NCI-H2081 (cell line): ENCODE measurements at regions not wholly inside any gene's neighbourhood (a gene's known extent, or its start where the extent isn't known, plus 50 kb on each side); places are given as distances from the start of the nearest gene placed in this dataset.
"Not testable (repeated sequence)": the region's sequence is repeated elsewhere in the genome, so short reads cannot be mapped to it uniquely, and the experiment has no call there.

Source experiments
- DNase-seq, 2 experiments: peaks; one replicate each; lab custom pipeline; 2025; lab: John Stamatoyannopoulos, UW

DNA sequence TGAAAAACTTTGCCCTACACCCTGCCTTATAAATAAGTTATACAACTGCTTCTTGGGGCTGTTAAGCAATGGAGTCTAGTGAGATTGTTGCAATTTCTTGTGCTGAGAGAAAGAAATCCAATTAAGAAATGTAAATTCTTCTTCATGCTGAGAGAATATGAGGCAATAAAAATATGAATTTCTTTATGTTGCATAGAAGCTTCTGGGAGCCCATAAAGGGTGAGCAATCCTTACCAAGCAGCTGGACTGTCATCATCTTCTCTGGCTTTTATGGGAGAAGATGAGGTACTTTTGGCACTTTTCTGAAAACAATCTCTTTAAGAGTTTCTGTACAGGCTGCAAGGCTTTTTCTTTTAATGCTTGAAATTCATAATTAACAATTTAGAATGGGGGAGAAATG, 204.3 kb downstream of the DMRTA1 start:
- no peak for DNase-seq

DNA sequence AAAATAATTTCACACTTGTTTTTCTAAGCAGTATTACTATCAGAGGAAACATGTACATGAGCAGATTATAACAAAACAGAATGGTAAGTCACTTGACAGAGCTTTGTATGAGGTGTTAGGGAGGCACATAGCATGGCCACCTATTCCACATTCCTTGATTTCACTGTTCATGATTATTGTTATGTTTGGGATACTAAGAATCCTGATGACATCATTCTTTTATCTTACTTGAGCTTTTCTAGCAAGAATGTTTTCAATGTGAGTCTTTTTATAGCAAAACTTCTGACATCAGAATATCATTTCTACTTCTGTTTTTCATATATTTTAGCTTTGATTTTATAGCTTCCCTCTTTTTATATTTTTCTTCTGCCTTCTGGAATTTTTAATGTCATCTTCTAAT, 208.2 kb downstream of the DMRTA1 start:
- DNase-seq, result no peak

DNA sequence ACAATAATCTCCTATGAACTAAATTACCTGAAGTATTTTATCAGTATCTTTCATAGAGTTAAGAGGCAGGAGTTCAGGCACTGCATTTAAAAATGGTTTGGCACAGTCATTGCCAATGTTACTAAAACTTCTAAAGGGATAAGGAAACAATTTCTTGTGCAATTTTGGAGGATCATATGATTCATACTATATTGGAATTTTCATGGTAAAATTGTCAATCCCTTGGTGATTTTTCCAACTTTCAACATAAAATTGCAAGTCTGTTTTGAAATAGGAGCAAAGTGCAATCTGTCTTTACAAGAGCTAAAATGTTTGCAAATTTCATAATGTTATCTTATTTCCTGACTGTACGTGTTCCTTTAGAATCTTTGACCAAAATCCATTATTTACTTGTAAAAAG, 211.1 kb downstream of the DMRTA1 start:
- DNase-seq, result no peak

DNA sequence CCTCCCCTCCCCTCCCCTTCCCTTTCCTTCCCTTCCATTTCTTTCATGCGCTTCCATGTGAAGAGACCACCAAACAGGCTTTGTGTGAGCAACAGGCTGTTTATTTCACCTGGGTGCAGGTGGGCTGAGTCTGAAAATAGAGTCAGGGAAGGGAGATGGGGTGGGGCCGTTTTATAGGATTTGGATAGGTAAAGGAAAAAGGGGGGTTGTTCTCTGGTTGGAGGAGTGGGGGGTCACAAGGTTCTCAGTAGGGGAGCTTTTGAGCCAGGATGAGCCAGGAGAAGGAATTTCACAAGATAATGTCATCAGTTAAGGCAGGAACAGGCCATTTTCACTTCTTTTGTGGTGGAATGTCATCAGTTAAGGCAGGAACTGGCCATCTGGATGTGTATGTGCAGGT, 211.9 kb downstream of the DMRTA1 start:
- DNase-seq, result not testable (repeated sequence)

DNA sequence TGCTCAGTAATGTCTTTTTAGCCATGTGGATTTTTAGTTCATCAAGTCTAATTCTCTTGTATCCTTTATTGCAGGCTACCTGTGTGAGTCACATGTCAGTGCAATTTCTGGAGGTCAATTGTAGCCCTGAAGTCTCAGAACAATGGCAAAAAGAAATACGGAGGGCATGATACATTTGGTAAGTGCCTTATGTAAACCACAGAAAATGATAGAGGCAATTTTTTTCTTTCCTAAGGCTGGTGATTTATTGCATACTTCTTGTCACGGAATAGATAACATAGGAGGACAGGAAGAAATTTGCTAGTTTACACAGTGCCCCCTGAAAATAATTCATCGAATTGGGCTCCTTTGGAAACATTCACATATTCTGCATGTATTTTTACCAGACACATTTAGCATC, 235.9 kb downstream of the DMRTA1 start:
- DNase-seq, result peak; percentile 48 to 86

DNA sequence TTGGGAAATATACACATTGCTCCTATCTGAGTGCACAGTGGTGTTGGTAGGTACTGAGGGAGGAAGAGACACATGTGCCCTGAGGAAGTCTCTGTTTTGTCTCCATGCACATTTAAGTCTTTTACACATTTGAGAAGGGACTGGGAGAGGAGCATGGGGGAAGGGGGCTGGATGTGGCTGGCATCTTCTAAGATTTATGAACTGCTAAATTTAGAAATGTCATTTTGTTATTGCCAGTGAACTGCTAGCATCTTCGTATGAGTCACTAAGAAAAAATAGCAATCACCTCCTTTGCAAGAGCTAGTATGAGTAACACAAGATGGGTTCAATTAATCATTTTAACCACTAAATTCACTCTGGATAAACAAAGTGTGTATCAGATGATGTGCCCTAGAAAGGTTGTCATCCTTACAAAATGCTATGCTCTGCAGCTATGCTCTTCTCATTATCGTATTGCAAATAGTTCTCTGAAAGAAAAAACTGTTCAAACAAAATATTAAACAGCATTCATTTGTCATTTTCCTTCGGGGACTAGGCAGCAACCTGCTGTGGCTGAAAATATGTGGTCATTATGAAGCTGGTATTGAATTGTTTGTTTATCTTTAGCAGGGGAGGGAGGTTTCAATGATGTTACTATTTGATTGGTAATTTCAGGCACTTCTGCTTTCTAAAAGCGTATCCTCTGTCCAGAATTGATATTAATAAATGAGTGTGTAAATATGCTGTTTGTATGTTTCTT, 236.5 kb downstream of the DMRTA1 start:
- DNase-seq, result peak; percentile 55 to 93

DNA sequence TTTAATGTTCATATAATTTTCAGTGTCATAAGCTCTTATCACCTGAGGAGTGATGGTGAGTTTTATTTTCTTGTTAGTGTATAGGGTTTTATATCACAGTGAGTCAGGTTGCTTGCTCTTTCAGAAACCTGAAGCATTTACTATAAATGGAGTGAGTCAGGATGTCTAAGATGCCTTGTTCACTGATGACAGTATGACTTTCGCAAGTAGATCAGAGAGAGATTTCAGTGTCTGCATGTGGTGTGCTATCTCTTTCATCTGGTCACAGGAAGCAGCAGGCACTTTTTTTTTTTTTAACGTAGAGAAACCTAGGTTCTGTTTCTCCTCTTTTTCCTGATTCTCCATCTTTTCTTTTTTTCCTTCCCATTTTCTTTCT, 237.1 kb downstream of the DMRTA1 start:
- DNase-seq, result peak in 1 of 2 experiments; percentile 56

DNA sequence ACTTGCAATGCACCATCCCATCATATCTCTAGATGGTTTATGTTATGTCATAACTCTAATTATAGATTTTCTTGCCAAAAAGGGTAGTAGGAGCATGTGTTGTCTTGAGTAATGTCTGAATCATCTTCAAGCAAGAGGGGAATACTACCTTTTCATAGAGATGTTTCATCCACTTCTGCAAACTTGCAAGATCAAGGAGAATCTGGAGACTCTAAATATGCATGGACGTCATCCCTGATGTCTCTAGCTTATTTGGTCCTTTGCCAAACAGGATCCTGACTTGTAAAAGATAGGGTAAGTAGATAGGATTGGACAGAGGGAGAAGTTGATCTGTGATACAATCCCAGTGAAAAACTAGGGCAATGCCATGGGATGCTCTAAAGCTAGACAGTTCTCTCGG, 246.5 kb downstream of the DMRTA1 start:
- no peak for DNase-seq

DNA sequence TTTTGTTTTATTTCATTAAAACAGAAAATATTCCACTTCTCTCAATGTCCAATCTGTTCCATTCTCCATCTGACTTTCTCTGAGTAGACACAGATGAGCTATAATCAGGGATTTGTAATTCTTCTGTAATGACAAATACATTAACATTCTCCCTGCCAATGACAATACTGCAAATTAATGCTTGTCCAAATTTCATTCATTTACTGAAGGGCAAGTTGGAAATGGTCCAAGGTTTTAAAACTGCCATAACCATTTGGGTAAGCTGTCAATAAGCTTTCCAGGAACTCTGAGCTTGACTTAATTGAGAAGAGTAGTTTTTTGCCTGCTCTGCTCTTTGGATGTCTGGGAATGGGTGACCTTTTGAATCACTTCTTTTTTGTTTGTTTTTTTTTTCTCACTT, 253.5 kb downstream of the DMRTA1 start:
- peak; percentile 20 to 67 for DNase-seq

DNA sequence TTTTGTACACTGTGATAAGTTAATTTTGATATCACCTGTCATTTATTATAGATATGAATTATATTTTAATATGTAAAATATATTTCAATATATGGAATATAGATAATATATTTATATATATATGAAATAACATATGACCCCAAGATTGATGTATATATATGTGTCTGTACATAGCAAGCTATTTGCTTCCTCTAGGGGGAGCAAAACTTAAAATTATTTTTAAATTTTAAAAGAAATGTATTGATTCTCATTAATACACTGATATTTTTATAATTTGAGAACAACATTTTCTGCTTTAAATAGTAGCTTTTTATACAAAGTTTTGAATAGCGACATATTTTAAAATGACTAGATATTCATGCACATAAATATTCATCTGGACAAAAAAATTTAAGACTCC, 272.0 kb downstream of the DMRTA1 start:
- DNase-seq, result no peak

DNA sequence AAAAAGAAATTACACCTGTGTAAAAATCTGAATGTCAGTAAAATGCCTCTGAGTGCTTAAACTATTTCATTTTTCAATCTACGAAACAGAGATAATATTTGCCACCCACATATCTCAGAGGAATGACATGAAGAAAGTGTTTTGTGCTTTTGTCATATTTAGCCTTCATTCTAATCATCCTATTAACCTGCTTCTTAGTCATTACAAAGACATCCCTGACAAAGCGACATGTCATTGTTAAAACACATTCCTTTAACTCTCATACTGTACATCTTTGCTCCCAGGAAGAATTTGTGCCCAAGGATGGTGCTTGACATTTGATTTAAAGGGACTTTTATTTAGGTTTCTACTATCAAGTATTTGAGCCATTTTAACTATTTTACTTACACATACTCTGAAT, 275.9 kb downstream of the DMRTA1 start:
- no peak for DNase-seq

DNA sequence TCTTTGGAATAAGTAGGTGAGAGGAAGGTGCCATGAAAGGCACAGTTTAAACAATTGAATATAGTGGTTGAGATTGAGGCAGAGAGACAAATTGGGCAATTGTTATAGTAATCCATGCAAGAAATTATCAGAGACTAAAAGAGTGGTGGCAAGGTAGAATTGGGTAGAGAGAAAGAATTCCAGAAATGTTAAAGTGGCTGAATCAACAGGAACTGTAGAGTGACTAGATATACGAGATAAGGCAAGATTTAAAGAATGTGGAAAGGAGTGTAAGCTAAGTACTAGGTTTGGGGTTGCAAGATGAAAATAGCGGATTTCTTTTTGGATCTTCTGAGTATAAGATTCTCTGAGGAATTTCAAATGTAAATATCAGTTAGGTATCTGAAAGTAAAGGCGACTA, 285.2 kb downstream of the DMRTA1 start:
- DNase-seq, result no peak

DNA sequence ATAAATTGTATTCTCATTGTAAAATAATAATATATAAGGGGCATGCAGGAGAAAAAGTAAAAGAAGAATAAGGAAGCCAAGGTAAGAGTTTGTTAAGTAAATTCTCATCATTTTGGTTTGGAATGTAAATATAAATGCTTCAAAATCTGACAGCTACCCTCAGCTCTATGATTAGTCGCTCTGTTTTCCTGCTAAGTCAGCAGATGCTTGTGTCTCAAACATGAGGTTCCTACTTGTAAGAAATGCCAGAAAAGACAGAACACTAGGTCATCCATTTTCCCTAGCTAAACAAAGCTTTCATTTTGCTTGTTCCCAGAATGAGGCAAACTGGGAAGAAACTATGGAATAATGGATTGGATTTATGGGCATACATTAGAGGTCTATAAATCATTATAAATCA, 293.1 kb downstream of the DMRTA1 start:
- DNase-seq, result no peak

DNA sequence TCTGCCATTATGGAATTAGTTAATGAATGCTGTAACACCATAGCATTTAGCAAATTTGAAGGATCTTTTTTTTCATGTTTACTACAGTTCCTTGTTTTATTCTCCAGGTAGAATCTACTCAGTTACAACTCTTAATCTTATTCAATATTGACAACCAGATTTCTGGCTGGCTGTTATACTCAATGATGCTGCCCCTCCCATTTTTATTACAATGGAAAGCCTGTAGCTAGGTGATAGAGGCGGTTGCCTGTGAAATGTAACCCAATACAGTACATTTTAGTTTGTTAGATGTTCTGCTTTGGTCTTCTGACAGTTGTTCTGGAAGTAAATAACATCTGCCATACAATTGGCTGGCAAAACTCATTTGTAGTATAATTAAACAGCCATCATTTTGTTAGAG, 294.2 kb downstream of the DMRTA1 start:
- no peak for DNase-seq

DNA sequence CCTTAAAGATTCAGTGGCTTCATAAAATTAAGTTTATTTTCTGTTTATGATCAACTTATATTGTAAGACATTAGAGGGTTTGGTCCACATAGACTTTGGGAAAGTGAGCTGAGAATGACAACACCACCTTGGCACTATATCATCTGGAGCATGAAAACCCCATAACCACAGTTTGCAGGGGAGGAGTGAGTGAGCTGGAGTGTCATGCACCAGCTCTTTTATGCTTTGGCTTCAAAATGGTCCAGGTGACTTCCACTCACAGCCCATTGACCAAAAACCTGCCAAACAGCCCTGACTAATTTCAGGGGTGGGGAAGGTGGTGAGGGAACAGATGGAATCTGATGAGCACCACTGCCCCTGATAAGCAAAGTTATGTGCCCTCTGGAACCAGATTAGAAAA, 295.8 kb downstream of the DMRTA1 start:
- no peak for DNase-seq

DNA sequence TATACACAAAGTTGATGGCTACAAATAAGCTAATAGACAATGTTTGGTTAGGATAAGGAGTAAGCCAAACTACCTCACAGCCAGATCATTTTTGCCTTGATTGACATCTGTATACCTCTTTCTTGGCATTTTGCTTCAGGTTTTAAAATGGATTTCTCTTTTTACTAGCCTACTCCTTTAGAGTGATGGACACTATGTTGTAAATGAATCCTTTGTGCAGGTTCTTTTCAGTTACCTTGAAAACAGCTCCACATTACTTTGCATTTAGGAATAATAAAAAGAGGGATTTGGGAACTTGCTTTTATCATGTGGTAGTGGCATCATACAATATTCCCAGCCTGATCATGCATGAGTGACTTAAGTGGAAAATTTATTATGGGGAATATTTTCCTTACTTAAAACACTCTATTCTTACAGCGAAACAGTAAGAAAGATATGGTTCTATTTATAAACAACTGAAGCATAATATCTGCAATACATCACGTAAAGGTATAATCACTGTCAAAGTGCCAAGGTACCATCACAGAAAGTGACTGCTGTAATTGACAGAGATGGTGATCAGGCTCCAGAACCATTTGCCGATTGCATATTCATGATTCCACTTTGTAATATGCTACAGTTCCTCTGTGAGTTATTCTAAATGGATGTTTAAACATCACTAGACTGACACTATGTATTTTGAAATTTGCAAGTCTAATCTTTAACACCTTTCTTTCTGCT, 327.0 kb downstream of the DMRTA1 start:
- no peak for DNase-seq

DNA sequence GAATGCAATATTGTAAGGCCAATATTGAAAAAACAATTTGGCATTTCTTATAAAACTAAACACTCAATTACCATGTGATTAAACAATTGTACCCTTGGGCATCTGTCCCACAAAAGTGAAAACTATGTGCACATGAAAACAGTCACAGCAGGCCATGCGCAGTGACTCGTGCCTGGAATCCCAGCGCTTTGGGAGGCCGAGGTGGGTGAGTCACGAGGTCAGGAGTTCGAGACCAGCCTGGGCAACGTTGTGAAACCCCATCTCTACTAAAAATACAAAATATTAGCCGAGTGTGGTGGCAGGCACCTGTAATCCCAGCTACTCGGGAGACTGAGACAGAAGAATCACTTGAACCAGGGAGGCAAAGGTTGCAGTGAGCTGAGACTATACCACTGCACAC, 343.7 kb downstream of the DMRTA1 start:
- DNase-seq, result no peak

DNA sequence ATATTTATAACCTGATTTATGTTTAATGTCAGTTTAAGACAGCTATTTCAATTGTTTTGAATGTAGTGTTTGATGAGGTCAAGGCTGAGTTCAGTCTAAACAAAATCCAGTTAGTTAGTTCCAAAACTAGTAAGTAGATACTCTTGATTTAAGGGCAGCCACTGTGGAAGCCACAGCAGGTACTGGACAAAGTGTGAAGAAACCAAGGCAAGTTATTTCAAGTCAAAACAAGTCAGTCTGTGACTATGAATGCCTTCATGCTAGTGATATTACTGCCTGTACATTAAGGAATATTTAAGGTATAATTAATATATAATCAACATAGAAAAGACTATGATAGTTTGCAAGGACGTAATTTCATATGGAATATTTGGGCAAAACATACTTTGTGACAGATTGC, 362.3 kb downstream of the DMRTA1 start:
- no peak for DNase-seq

DNA sequence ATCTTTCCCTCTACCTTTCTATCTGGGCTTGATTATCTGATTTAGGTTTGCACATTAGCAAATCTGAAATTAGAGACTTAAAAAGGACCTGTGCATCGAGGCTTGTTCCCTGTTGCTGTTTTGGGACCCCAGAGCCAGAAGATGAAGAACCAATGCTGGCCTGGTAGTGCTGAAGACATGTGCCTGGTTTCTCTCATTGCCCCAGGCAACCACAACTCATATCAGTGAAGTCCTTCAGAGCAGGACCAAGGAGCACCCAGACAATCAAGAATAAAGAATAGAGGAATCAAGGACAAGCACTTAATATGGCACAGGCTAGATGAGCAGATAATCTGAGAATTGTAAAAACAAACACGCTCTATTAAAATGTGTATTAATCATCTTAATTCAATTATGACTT, 362.7 kb downstream of the DMRTA1 start:
- no peak for DNase-seq

DNA sequence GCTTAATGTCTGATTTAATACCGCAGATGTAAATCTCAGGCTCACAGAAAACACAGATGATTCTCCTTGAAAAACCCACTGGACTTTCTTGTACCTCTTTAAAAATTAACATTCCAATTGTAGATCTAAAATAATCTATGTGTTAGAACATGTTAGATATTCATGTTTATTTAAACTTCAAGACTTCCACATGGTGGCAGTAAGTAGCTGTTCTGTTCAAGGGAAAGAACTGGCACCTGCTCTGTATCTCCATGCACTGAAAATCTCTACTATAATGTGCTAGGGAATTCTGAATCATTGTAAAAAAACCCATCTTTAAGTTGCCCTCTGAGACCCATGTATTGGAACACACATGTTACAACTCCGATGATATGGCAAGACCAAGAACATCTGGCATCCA, 366.9 kb downstream of the DMRTA1 start:
- peak; percentile 29 to 52 for DNase-seq

DNA sequence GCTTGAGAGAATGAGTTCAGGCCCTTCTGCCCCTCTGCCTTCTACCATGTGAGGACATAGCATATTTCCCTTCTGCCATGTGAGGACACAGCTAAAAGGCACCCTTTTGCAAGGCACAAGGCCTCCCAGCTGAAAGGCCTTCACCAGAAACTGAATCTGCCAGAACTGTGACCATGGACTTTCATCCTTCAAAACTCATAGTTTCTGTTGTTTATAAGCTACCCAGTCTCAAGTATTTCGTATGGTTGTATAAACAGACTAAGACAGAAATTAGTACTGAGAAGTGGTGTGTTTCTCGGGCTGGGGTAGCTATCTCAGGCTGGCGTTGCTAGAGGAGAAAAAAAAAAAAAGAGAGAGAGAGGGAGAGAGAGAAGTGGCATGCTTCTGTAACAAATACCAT, 368.6 kb downstream of the DMRTA1 start:
- no peak for DNase-seq

DNA sequence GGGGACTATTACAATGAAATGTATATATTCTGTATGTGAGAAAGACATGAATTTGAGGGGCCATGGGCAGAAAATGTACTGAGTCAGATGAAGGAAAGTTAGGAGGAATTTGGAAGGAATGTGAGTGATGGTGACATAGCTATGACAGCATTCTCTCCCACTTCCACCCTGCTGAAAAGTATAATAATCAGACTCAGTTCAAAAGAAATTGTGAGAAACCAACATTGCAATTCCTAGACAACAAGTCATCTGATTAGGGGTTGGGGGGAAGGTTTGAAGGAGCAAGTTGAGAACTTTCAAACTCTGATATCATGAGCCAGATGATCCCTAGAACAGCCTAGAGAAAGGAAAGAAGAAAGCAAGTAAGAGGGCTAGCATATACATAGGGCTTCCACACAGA, 370.6 kb downstream of the DMRTA1 start:
- DNase-seq, result no peak

DNA sequence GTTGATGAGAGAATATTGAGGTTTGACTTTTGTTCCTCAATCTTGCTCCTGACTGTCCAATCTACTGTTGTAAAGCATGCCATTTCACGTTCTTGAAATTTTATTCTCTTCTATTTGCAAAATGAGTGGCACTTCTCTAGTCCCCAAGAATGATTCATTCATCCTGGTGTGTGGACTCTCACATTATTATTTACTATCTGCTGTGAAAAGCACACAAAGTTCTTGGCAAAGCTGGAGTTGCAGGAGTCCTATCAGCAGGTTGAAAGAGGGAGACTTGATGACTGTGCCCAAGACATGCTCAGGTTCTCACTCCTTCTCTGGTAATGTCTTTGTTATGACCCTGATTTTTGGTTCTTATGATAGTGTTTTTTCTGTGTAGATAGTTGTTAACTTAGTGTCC, 382.6 kb downstream of the DMRTA1 start:
- no peak for DNase-seq

DNA sequence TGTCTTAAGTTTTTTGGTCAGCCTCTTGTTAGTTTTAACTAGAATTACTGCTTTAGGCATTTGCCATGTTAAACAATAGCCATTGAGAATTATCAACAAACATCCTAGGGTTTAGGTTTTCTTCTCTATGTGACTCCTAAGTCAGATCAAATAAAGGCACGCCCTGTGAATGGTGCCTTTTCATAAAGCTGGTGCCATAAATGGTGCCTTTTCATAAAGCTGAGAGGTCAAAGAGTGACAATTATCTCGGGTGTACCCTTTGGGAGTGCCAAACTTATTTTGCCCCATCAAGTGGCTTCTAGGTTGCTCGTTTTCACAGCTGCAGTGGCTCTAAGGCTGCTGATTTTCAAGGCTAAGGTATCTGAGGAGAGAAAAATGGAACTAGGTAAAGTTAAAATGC, 391.6 kb downstream of the DMRTA1 start:
- peak; percentile 3 to 24 for DNase-seq
